NCI-H1694 treated with DMSO at 0.1 percent for 48 hours (cell line): ENCODE measurements at regions not wholly inside any gene's neighbourhood (a gene's known extent, or its start where the extent isn't known, plus 50 kb on each side); places are given as distances from the start of the nearest gene placed in this dataset.
A peak's percentile ranks its signal among the peaks of the same experiment; 100 is the strongest.
"Not testable (repeated sequence)": the region's sequence is repeated elsewhere in the genome, so short reads cannot be mapped to it uniquely, and the experiment has no call there.

Source experiments
- DNase-seq: peaks from one replicate; lab custom pipeline; 2025; lab: John Stamatoyannopoulos, UW

DNA sequence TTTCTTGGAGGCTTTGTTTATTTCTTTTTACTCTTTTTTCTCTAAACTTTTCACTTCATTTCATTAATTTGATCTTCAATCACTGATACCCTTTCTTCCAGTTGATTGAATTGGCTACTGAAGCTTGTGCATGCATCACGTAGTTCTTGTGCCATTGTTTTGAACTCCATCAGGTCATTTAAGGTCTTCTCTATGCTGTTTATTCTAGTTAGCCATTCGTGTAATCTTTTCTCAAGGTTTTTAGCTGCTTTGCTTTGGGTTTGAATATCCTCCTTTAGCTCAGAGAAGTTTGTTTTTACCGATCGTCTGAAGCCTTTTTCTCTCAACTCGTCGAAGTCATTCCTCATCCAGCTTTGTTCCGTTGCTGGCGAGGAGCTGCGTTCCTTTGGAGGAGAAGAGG, 189.9 kb downstream of the TTC6 start:
- not testable (repeated sequence) for DNase-seq

DNA sequence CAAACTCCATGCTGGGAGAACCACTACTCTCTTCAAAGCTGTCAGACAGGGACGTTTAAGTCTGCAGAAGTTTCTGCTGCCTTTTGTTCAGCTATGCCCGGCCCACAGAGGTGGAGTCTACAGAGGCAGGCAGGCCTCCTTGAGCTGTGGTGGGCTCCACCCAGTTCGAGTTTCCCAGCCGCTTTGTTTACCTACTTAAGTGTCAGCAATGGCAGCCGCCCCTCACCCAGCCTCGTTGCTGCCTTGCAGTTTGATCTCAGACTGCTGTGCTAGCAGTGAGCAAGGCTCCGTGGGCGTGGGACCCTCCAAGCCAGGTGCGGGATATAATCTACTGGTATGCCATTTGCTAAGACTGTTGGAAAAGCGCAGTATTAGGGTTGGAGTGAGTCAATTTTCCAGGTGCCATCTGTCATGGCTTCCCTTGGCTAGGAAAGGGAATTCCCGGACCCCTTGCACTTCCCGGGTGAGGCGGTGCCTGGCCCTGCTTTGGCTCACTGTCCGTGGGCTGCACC, 190.7 kb downstream of the TTC6 start:
- DNase-seq, result not testable (repeated sequence)

DNA sequence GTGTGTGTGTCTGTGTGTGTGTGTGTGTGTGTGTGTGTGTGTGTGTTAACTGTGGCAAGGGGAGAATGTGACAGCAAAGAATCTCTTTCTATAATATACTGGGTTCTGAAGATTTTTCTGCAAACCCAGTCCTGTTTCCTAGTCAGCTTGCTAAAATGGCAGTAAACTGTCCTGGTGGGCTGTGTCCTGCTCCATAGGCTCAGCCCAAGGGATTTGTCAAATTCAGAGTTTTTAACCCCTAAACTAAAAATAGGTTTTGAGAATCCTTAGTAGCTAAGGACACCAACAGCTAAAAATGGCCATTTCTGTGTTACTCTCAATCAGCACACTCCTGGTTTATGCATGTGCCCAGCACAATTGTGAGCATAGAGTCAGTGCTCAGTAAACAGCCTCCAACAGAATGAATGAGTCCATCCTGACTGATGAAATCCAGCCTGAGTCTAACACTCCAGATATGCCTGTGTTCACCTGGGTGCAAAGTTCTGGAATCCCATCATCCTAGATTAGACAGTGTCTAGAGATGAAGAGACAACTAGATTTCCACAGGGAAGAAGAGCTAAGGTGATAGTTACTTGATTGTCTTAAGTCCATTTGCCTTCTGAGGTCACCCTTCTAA, 192.6 kb downstream of the TTC6 start:
- no peak for DNase-seq

DNA sequence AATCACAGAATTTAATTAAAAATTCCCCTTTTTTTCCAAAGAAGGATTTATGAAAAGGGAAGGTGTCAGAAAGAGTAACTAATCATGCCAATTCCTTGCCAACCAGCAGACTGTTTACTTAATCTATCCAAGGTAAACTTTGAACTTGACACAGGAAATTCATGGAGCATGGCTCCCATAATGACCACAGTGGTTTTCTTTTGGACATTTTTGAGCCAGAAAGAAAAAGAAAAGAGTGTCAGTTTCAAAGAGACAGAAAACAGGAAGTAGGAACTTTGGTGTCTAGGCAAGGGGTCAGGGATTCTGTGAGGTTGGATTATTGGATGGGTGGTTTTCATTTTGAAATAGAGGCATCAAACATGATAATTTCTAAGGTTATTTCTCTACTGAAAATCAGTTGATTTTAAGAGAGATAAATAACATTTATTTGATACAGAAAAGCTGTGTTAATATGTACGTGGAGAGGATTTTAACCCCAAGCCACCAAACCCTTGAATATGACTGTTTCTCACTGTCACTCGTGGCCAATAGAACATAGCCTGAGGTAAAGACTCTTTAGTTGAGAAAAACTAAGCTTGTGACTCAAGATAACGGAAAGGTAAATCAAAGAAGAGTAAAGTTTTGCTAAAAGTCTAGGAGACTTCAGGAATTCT, 196.1 kb downstream of the TTC6 start:
- no peak for DNase-seq

- no peak for DNase-seq
Measured at GRCh38 chr14:37792124-37792523, 196.7 kb downstream of the TTC6 start.

- DNase-seq, result no peak
Measured at GRCh38 chr14:37796703-37797416, 201.4 kb downstream of the TTC6 start.

GRCh38 chr14:37797675-37798074, 202.2 kb downstream of the TTC6 start:
- no peak for DNase-seq

DNA sequence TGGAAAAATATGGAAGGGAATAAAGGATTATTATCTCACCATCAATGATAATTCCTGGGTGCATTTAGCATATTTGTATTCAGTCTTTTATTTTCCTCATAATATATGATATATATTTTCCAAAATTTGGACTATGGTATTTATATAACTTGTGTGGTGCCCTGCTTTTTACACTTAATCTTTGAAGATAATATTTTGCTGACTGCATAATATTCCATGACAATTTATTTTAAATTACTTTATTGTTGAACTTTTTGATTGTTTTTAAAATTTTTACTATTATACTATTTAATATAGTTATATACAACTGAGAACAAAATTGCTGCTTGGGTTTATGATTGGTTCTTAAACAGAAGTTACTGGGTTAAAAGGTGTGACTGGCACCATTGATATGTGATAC, 212.3 kb downstream of the TTC6 start:
- DNase-seq, result no peak

DNA sequence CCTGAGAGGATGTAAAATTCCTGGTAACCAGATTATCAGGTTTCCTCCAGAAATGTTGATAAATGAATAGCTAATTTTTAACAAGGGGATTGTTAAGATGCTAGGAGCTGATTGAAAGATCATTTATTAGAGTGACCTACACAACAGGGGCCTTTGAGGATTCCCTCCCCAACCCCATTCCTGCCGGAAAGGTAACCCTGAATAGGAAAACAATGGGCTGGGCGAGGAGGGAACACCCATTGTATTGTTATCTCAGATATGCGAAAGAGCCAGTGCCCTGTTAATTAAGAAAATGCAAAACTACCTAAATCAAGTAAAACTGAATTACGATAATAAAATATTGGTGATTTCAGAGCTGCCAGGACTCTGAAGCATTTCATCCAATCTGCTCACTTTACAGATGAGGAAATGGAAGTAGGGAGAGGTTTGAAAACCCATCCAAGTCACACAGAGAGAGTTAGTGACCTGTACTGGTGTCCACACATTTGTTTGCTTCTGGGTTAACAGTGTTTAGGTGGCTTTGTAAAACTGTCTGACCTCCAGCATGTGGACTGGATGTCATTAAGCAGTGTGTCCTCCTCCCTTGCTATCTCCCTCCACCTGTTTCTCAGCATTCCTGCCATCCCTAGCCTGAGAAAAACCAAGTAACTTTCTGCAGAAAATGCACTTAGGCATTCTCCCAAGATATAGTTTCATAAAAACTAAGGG, 214.8 kb downstream of the TTC6 start:
- DNase-seq, result no peak

GRCh38 chr14:37813732-37814131, 218.3 kb downstream of the TTC6 start:
- no peak for DNase-seq

- DNase-seq, result no peak
Measured at GRCh38 chr14:37816135-37816534, 220.7 kb downstream of the TTC6 start.

- no peak for DNase-seq
Measured at GRCh38 chr14:37816743-37817295, 221.4 kb downstream of the TTC6 start.

DNA sequence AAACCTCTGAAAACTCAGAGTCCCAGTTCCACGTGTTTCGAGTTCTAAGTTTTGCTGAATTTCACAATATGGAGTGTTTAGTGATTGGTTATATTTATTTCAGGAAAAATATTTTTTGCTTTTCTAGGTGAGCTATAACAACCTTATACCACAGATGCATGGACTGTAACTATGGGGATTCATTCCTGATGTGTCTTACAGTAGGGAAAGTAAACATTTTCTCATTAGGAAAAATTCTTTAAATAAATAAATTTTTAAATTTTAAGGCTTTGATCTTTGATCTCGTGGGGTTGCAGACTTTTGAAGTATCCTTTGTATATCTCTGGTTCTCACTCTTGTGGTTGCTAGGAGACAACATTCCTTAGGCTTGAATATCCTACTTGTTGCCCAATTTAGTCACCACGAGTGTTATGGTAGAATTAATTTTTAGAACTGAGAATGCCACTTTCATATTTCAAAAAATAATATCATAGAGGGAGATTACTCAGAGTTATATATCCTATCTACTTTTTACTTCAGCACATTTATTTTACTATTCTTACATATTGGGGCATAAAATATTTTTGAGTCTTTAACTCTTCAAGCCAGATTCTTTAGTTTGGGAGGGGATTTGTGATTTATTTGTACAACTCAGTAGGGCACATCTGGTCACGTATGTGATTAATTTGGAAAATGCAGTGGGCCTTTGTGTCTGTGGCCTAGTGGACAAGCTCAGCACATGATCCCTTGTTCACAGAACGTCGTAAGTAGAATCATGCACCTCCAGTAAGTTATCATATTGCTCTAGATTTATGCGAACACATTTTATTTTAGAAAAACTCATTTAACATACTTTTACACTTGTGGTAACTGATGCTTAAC, 224.0 kb downstream of the TTC6 start:
- no peak for DNase-seq

DNA sequence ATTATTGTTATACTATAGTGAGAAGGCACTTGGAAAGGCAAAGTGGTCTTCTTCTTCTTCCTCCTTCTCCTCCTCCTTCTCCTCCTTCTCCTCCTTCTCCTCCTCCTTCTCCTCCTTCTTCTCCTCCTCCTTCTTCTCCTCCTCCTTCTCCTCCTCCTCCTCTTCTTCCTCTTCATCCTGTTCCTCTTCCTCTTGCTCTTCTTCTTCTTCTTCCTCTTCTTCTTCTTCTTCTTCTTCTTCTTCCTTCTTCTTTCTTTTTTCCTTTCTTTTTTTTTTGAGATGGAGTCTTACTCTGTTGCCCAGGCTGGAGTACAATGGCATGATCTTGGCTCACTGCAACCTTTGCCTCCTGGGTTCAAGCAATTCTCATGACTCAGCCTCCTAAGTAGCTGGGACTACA, 225.4 kb downstream of the TTC6 start:
- DNase-seq, result not testable (repeated sequence)

- DNase-seq, result peak; percentile 35
Measured at GRCh38 chr14:37824939-37825712, 229.7 kb downstream of the TTC6 start.

- no peak for DNase-seq
Measured at GRCh38 chr14:37826869-37827268, 231.4 kb downstream of the TTC6 start.

- DNase-seq, result no peak
Measured at GRCh38 chr14:37830271-37830670, 234.8 kb downstream of the TTC6 start.

DNA sequence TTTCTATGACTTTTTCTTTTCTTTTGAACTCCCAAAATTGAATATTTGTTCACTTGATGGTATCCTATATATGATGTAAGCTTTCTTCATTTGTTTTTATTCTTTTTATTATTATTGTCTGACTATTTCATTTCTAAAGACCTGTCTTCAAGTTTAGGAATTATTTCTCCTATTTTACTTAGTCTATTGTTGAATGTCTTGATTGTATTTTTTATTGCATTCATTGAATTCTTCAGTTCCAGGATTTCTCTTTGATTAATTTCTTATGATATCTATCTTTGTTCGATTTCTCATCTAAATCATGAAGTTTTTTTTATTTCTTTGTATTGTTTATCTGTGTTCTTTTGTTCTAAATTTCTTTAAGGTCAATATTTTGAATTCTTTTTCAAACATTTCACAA, 238.8 kb downstream of the TTC6 start:
- no peak for DNase-seq

DNA sequence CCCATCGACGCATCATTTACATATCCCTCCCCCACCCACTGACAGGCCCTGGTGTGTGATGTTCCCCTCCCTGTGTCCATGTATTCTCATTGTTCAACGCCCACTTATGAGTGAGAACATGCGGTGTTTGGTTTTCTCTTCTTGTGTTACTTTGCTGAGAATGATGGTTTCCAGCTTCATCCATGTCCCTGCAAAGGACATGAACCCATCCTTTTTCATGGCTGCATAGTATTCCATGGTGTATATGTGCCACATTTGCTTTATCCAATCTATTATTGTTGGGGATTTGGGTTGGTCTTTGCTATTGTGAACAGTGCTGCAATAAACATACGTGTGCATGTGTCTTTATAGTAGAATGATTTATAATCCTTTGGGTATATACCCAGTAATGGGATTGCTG, 243.3 kb downstream of the TTC6 start:
- DNase-seq, result not testable (repeated sequence)

DNA sequence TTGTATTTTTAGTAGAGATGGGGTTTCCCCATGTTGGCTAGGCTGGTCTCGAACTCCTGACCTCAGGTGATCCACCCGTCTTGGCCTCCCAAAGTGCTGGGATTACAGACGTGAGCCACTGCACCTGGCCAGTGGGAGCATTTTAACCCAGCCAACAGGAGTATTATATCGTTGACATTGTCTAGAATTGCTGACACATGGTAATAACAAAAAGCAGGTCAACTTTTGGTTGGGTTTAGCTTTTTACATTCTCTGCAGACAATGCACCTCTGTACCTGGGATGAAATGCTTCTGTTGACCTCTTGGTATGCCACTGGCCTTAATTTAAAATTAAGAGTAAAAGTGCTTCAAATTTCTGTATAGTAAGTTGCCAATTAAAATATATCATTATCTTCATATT, 245.6 kb downstream of the TTC6 start:
- DNase-seq, result not testable (repeated sequence)
